Endothelial cell of umbilical vein (primary cell): ENCODE measurements at regions not wholly inside any gene's neighbourhood (a gene's known extent, or its start where the extent isn't known, plus 50 kb on each side); places are given as distances from the start of the nearest gene placed in this dataset.

Experiments
- BruUV-seq: library from RNA; stranded (reverse); fragments of 400-500 nt; replicated peaks from 2 replicates; lab custom pipeline; 2021; lab: Mats Ljungman, UMichigan
- CTCF ChIA-PET: fragments of 300-600, 350-600 bp; sonication (Branson Sonifier 250); formaldehyde crosslinking; loops from one replicate; lab custom pipeline; 2021; ENCODE audit warnings: antibody characterized with exemption, inconsistent platforms; lab: Charles Lee
- POLR2A ChIA-PET: fragments of 300-600, 350-600 bp; sonication (Branson Sonifier 250); formaldehyde crosslinking; loops from one replicate; lab custom pipeline; 2021; ENCODE audit warnings: antibody characterized with exemption, inconsistent platforms; lab: Charles Lee
- DNase-seq: peaks from one replicate; pipeline ENCODE4 v3.0.0-alpha.2; 2011; ENCODE audit warnings: low read depth, low spot score
- FAIRE-seq: peaks from 2 replicates; lab custom pipeline; 2011; peaks lifted over from hg19 to GRCh38; lab: Jason Lieb, UNC
- H2AFZ ChIP-seq: 2 replicates; pipeline ENCODE4 v1.6.0; 2012; ENCODE audit warnings: low read depth, low read length, control low read depth, inconsistent platforms
- H3K27ac ChIP-seq: 2 replicates; pipeline ENCODE4 v1.5.1; 2011; ENCODE audit warnings: low read depth, mild to moderate bottlenecking, control low read depth, low read length, moderate library complexity; ENCODE audit not compliant: insufficient read depth
- H3K27me3 ChIP-seq, 2 experiments: 2 replicates each; pipeline versions ENCODE4 v1.6.0 to v1.6.1; 2011; ENCODE audit warnings: low read length in 2 of 2, mixed read lengths in 1 of 2; ENCODE audit not compliant: control insufficient read depth in 2 of 2, insufficient read depth in 2 of 2
- H3K36me3 ChIP-seq, 2 experiments: 2 replicates in 1 of 2; 3 replicates in 1 of 2; pipeline ENCODE4 v1.5.1; 2011; ENCODE audit warnings: low read length in 2 of 2, mild to moderate bottlenecking in 1 of 2, moderate library complexity in 1 of 2; ENCODE audit not compliant: control insufficient read depth in 2 of 2, insufficient read depth in 2 of 2; ENCODE audit errors: extremely low read depth in 1 of 2
- H3K4me1 ChIP-seq: 3 replicates; pipeline ENCODE4 v1.5.1; 2011; ENCODE audit warnings: mild to moderate bottlenecking, low read length; ENCODE audit not compliant: control insufficient read depth, insufficient read depth; ENCODE audit errors: extremely low read depth
- H3K4me2 ChIP-seq: 2 replicates; pipeline ENCODE4 v1.6.1; 2011; ENCODE audit warnings: low read length, control low read depth, mixed read lengths; ENCODE audit not compliant: insufficient read depth
- H3K4me3 ChIP-seq, 3 experiments: fragments of 200-600 bp in 1 of 3; sonication (generic), shearing (Covaris generic) in 1 of 3; replicated peaks in 1 of 3; 2 replicates each; pipeline ENCODE4 v1.5.1; 2011 to 2016; ENCODE audit warnings: control low read depth in 3 of 3, low read length in 3 of 3, mild to moderate bottlenecking in 2 of 3, inconsistent platforms in 1 of 3, low read depth in 1 of 3, moderate library complexity in 1 of 3; ENCODE audit not compliant: insufficient read depth in 1 of 3
- H3K79me2 ChIP-seq: 2 replicates; pipeline ENCODE4 v1.6.0; 2012; ENCODE audit warnings: low read length, inconsistent platforms; ENCODE audit not compliant: control insufficient read depth, insufficient read depth
- H3K9ac ChIP-seq: replicated peaks from 2 replicates; pipeline ENCODE3; 2011; ENCODE audit warnings: low read length, control low read depth; ENCODE audit not compliant: insufficient read depth; ENCODE audit errors: extremely low read depth
- H3K9me1 ChIP-seq: replicated peaks from 3 replicates; pipeline ENCODE4 v1.6.0; 2011; ENCODE audit warnings: mild to moderate bottlenecking, low read length; ENCODE audit not compliant: control insufficient read depth, insufficient read depth; ENCODE audit errors: extremely low read depth
- H3K9me3 ChIP-seq: replicated peaks from 2 replicates; pipeline ENCODE4 v1.5.1; 2012; ENCODE audit warnings: low read length, inconsistent platforms; ENCODE audit not compliant: control insufficient read depth, insufficient read depth
- H4K20me1 ChIP-seq: replicated peaks from 2 replicates; pipeline ENCODE3; 2011; ENCODE audit warnings: mild to moderate bottlenecking, low read length; ENCODE audit not compliant: control insufficient read depth, insufficient read depth; ENCODE audit errors: extremely low read depth
- EZH2 ChIP-seq: IDR thresholded peaks from 2 replicates; pipeline ENCODE4 v1.6.1; 2012; ENCODE audit warnings: borderline replicate concordance, low read depth, mild to moderate bottlenecking, moderate library complexity, low read length, inconsistent platforms; ENCODE audit not compliant: severe bottlenecking
- FOS ChIP-seq: IDR thresholded peaks from 2 replicates; pipeline ENCODE4 v1.6.1; 2011; ENCODE audit warnings: mild to moderate bottlenecking, low read length, moderate library complexity, borderline replicate concordance; ENCODE audit not compliant: insufficient read depth
- GATA2 ChIP-seq: IDR thresholded peaks from 2 replicates; pipeline ENCODE4 v1.7.0; 2011; ENCODE audit warnings: low read depth, mild to moderate bottlenecking, moderate library complexity, mixed read lengths, low read length; ENCODE audit not compliant: insufficient read length, insufficient read depth
- JUN ChIP-seq: IDR thresholded peaks from 2 replicates; pipeline ENCODE4 v1.6.1; 2011; ENCODE audit warnings: borderline replicate concordance, low read depth; ENCODE audit not compliant: insufficient read length, insufficient read depth
- POLR2AphosphoS5 ChIP-seq: IDR thresholded peaks from 2 replicates; pipeline ENCODE4 v1.6.1; 2012; ENCODE audit warnings: low read depth, mild to moderate bottlenecking, control low read depth, low read length, moderate library complexity; ENCODE audit not compliant: insufficient read depth
- dilution Hi-C: fragments of 300-500 bp; cut with MboI; formaldehyde crosslinking; loops from one replicate; pipeline ENCODE4 v1.15.0; 2019; ENCODE audit warnings: low sequenced_read_pairs; ENCODE audit not compliant: extremely low pct_ligation_motif_present
- intact Hi-C: fragments of 100-400 bp; cut with micrococcal nuclease; formaldehyde crosslinking; loops from one replicate; pipeline ENCODE4 v1.10.0; 2022
- TF ChIP-seq, protein P1 (sequence below), 2 donors: IDR thresholded peaks; 1 replicate in 1 of 2; 2 replicates in 1 of 2; pipeline ENCODE4 v1.5.1; 2011; ENCODE audit warnings: low read length in 2 of 2, mild to moderate bottlenecking in 2 of 2, moderate library complexity in 2 of 2, control low read depth in 1 of 2, inconsistent platforms in 1 of 2, low read depth in 1 of 2; ENCODE audit not compliant: insufficient read depth in 1 of 2; ENCODE audit errors: extremely low read depth in 1 of 2
- TF ChIP-seq, protein P2 (sequence below): IDR thresholded peaks from 2 replicates; pipeline ENCODE4 v1.6.1; 2011; ENCODE audit not compliant: insufficient read depth, insufficient read length

- H3K79me2 ChIP-seq, result no peaks in the 10 kb centered on the region
- peaks cover 6% of the 10 kb centered on the region in 2 experiments for H3K27me3 ChIP-seq
- FAIRE-seq, result no peak
- ChIA-PET CTCF (interaction anchor here (1.6 to 3.7 kb wide), 3 partner anchors 12 to 193 kb away, joined by 6 to 25 read pairs (median 12); no protein-coding TSS in a partner anchor), POLR2A (no interaction called here)
- no peak overlapping the region for H3K4me3 ChIP-seq
- H2AFZ ChIP-seq, result no peak overlapping the region
- BruUV-seq, result no TSS peak
- no peak overlapping the region for H3K4me2 ChIP-seq
- no peak overlapping the region for H3K27ac ChIP-seq
- intact Hi-C loops (no loop called here), dilution Hi-C loops (no loop called here)
- H3K4me1 ChIP-seq, result no peaks in the 10 kb centered on the region
- H3K36me3 ChIP-seq, result no peaks in the 10 kb centered on the region
- H3K9ac ChIP-seq, result no peak overlapping the region
- no peaks in the 10 kb centered on the region for H4K20me1 ChIP-seq
- DNase-seq, result no peak
- H3K9me3 ChIP-seq, result no peaks in the 10 kb centered on the region
- H3K9me1 ChIP-seq, result no peaks in the 10 kb centered on the region
- no peak for TF ChIP-seq JUN
- TF ChIP-seq EZH2, result no peak
- TF ChIP-seq, protein P1, sequence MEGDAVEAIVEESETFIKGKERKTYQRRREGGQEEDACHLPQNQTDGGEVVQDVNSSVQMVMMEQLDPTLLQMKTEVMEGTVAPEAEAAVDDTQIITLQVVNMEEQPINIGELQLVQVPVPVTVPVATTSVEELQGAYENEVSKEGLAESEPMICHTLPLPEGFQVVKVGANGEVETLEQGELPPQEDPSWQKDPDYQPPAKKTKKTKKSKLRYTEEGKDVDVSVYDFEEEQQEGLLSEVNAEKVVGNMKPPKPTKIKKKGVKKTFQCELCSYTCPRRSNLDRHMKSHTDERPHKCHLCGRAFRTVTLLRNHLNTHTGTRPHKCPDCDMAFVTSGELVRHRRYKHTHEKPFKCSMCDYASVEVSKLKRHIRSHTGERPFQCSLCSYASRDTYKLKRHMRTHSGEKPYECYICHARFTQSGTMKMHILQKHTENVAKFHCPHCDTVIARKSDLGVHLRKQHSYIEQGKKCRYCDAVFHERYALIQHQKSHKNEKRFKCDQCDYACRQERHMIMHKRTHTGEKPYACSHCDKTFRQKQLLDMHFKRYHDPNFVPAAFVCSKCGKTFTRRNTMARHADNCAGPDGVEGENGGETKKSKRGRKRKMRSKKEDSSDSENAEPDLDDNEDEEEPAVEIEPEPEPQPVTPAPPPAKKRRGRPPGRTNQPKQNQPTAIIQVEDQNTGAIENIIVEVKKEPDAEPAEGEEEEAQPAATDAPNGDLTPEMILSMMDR (IDR thresholded peaks at IDR 0.05; ENCODE audit: extremely low read depth in 1 of 2, insufficient read depth in 1 of 2, low read depth in 1 of 2, low read length in 2 of 2), result no peak
- TF ChIP-seq FOS, result no peak
- TF ChIP-seq, protein P2, sequence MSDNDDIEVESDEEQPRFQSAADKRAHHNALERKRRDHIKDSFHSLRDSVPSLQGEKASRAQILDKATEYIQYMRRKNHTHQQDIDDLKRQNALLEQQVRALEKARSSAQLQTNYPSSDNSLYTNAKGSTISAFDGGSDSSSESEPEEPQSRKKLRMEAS, result no peak
- TF ChIP-seq GATA2, result no peak
- no peak for TF ChIP-seq POLR2AphosphoS5
These were observed 73.1 kb upstream of the LRRN2 start for GRCh38 chr1:204758601-204759000.
